BJ (cell line): ENCODE measurements at regions not wholly inside any gene's neighbourhood (a gene's known extent, or its start where the extent isn't known, plus 50 kb on each side); places are given as distances from the start of the nearest gene placed in this dataset.

ENCODE experiments used
- CTCF ChIA-PET: fragments of 350-600 bp; formaldehyde crosslinking; extraction: SDS; loops from one replicate; lab custom pipeline; 2021; ENCODE audit warnings: antibody characterized with exemption, inconsistent platforms; lab: Yijun Ruan, JAX
- POLR2A ChIA-PET: fragments of 300-600 bp; sonication (Branson Sonifier 250); formaldehyde crosslinking; extraction: SDS; loops from one replicate; lab custom pipeline; 2021; ENCODE audit warnings: antibody characterized with exemption; lab: Charles Lee
- DNase-seq: peaks from one replicate; pipeline ENCODE4 v3.0.0-alpha.2; 2011; ENCODE audit warnings: low read depth
- H3K27me3 ChIP-seq: 2 replicates; pipeline ENCODE4 v1.6.0; 2011; ENCODE audit warnings: low read length; ENCODE audit not compliant: control insufficient read depth, insufficient read depth
- H3K36me3 ChIP-seq: 2 replicates; pipeline ENCODE4 v1.5.1; 2011; ENCODE audit warnings: low read length; ENCODE audit not compliant: control insufficient read depth, insufficient read depth
- H3K4me3 ChIP-seq: 2 replicates; pipeline ENCODE4 v1.5.1; 2011; ENCODE audit warnings: low read depth, mild to moderate bottlenecking, control low read depth, low read length
- CTCF ChIP-seq: IDR thresholded peaks from 2 replicates; pipeline ENCODE4 v1.5.1; 2011; ENCODE audit warnings: low read depth, mild to moderate bottlenecking, control low read depth, inconsistent platforms, low read length, moderate library complexity; ENCODE audit not compliant: insufficient read depth
- small RNA-seq: library from RNA; depleted of rRNA; stranded (forward); fragments of <200 nt; gene quantifications from one replicate; pipeline ENCODE3, GENCODE V24; 2012; ENCODE audit warnings: low replicate concordance, low read depth; ENCODE audit not compliant: insufficient read length

- Histone ChIP-seq H3K27me3 (no peaks in the 10 kb centered on the region), H3K36me3 (no peaks in the 10 kb centered on the region), H3K4me3 (no peak overlapping the region)
- ChIA-PET POLR2A (no interaction called here), CTCF (no interaction called here)
- DNase-seq: no peak
- TF ChIP-seq CTCF: no peak
Measured at GRCh38 chr5:59943452-59944113, 50.1 kb upstream of the PDE4D start.

Small RNAs in the stretch of these regions (small RNA-seq; reads per million reads assigned to genes)
- gene RNU6-806P: 1.5 reads per million
